A549 (cell line): ENCODE measurements at regions not wholly inside any gene's neighbourhood (a gene's known extent, or its start where the extent isn't known, plus 50 kb on each side); places are given as distances from the start of the nearest gene placed in this dataset.

Experiments used
- ATAC-seq, 2 experiments: fragments of 200-7000 bp in 1 of 2; fragments of >200 bp in 1 of 2; cut with Nextera tagmentation in 1 of 2; cut with Tn5 transposase in 1 of 2; 3 replicates each; pipeline versions ENCODE4 v1.8.0 to v1.9.1; 2018 to 2020; ENCODE audit warnings: mild to moderate bottlenecking in 1 of 2, moderate library complexity in 1 of 2
- CTCF ChIA-PET: fragments of 300-600 bp; sonication (Branson Sonifier 250); formaldehyde crosslinking; extraction: SDS; loops from one replicate; lab custom pipeline; 2021; ENCODE audit warnings: antibody characterized with exemption, inconsistent platforms; lab: Yijun Ruan, JAX
- POLR2A ChIA-PET: fragments of 350-600 bp; formaldehyde crosslinking; extraction: SDS; loops from one replicate; lab custom pipeline; 2021; ENCODE audit warnings: antibody characterized with exemption, inconsistent platforms; lab: Yijun Ruan, JAX
- DNase-seq, 2 experiments: peaks; one replicate each; pipeline versions ENCODE4 v3.0.0 to v3.0.0-alpha.2; 2011 to 2016; ENCODE audit warnings: low read depth in 1 of 2, low spot score in 1 of 2
- FAIRE-seq: peaks from 2 replicates; lab custom pipeline; 2011; peaks lifted over from hg19 to GRCh38; lab: Jason Lieb, UNC
- H3K27ac ChIP-seq, 2 experiments: fragments of >200 bp; sonication (Bioruptor Twin); formaldehyde crosslinking; 3 replicates each; pipeline ENCODE4 v1.5.1; 2016 to 2017
- H3K4me1 ChIP-seq: fragments of >200 bp; sonication (Bioruptor Twin); formaldehyde crosslinking; 3 replicates; pipeline ENCODE4 v1.6.1; 2016
- H3K4me2 ChIP-seq: fragments of >200 bp; sonication (Bioruptor Twin); formaldehyde crosslinking; 3 replicates; pipeline ENCODE4 v1.6.1; 2016
- H3K4me3 ChIP-seq: fragments of >200 bp; sonication (Bioruptor Twin); formaldehyde crosslinking; 3 replicates; pipeline ENCODE4 v1.5.1; 2016
- H3K9me3 ChIP-seq: fragments of >200 bp; sonication (Bioruptor Twin); formaldehyde crosslinking; 3 replicates; pipeline ENCODE4 v1.6.1; 2016
- BCL3 ChIP-seq: fragments of >200 bp; sonication (Bioruptor Twin); formaldehyde crosslinking; IDR thresholded peaks from 3 replicates; pipeline ENCODE4 v1.6.1; 2016
- BHLHE40 ChIP-seq: IDR thresholded peaks from 2 replicates; pipeline ENCODE4 v1.6.1; 2012; ENCODE audit warnings: low read depth, low read length, inconsistent platforms
- CBX8 ChIP-seq: fragments of 200-600 bp; sonication (generic); IDR thresholded peaks from 2 replicates; pipeline ENCODE4 v1.6.1; 2016
- CHD4 ChIP-seq: fragments of 200-600 bp; sonication (generic); IDR thresholded peaks from 2 replicates; pipeline ENCODE4 v1.6.1; 2016; ENCODE audit warnings: antibody characterized with exemption, mild to moderate bottlenecking, borderline replicate concordance
- CTCF ChIP-seq: fragments of >200 bp; sonication (Bioruptor Twin); formaldehyde crosslinking; IDR thresholded peaks from 3 replicates; pipeline ENCODE4 v1.5.1; 2016
- E2F6 ChIP-seq: IDR thresholded peaks from 2 replicates; pipeline ENCODE4 v1.6.1; 2012; ENCODE audit warnings: low read depth, borderline replicate concordance
- EHMT2 ChIP-seq: fragments of 200-600 bp; sonication (generic); IDR thresholded peaks from 2 replicates; pipeline ENCODE4 v1.6.1; 2016; ENCODE audit warnings: antibody characterized with exemption, low read depth, mild to moderate bottlenecking, moderate library complexity
- ESRRA ChIP-seq: fragments of 150-350 bp; IDR thresholded peaks from 2 replicates; pipeline ENCODE4 v1.6.1; 2014; ENCODE audit warnings: mild to moderate bottlenecking, low read length, borderline replicate concordance
- FOSL2 ChIP-seq, 2 experiments: fragments of 450-650 bp in 1 of 2; fragments of >200 bp in 1 of 2; sonication (Bioruptor Twin) in 1 of 2; formaldehyde crosslinking; IDR thresholded peaks; 2 replicates each; pipeline versions ENCODE4 v1.5.0 to v1.6.1; 2016 to 2020; ENCODE audit warnings: mild to moderate bottlenecking in 1 of 2, moderate library complexity in 1 of 2
- GATA3 ChIP-seq: IDR thresholded peaks from 2 replicates; pipeline ENCODE4 v1.6.1; 2012; ENCODE audit warnings: borderline replicate concordance
- HEYL ChIP-seq: fragments of 250-450 bp; sonication (Bioruptor Pico); IDR thresholded peaks from 2 replicates; pipeline ENCODE4 v1.8.0; 2021; ENCODE audit warnings: mild to moderate bottlenecking, moderate library complexity
- HOXA7 ChIP-seq: fragments of 250-450 bp; sonication (Bioruptor Pico); IDR thresholded peaks from 2 replicates; pipeline ENCODE4 v1.5.0; 2020; ENCODE audit warnings: mild to moderate bottlenecking, moderate library complexity
- HOXB13 ChIP-seq: fragments of 250-450 bp; sonication (Bioruptor Pico); IDR thresholded peaks from 2 replicates; pipeline ENCODE4 v1.5.0; 2020; ENCODE audit warnings: low read depth, mild to moderate bottlenecking, moderate library complexity
- JUN ChIP-seq, 2 experiments: fragments of >200 bp; sonication (Bioruptor Twin); formaldehyde crosslinking; IDR thresholded peaks; 2 replicates in 1 of 2; 3 replicates in 1 of 2; pipeline ENCODE4 v1.6.1; 2016 to 2017
- KDM1A ChIP-seq: fragments of 200-600 bp; sonication (generic); IDR thresholded peaks from 2 replicates; pipeline ENCODE4 v1.6.1; 2016; ENCODE audit warnings: low read depth, mild to moderate bottlenecking
- NFE2L2 ChIP-seq: fragments of 150-350 bp; conservative IDR thresholded peaks from 2 replicates; pipeline ENCODE4 v1.6.1; 2014; ENCODE audit warnings: low read length
- PBX3 ChIP-seq: IDR thresholded peaks from 2 replicates; pipeline ENCODE4 v1.6.1; 2012
- PHF8 ChIP-seq: fragments of 200-600 bp; sonication (generic); IDR thresholded peaks from 2 replicates; pipeline ENCODE4 v1.6.1; 2016; ENCODE audit warnings: low read depth, mild to moderate bottlenecking, antibody characterized with exemption, moderate library complexity, borderline replicate concordance
- POLR2A ChIP-seq: IDR thresholded peaks from 2 replicates; pipeline ENCODE4 v1.6.1; 2012; ENCODE audit warnings: mild to moderate bottlenecking, low read length
- RAD21 ChIP-seq, 2 experiments: fragments of >200 bp in 1 of 2; sonication (Bioruptor Twin) in 1 of 2; formaldehyde crosslinking in 1 of 2; IDR thresholded peaks in 1 of 2; conservative IDR thresholded peaks in 1 of 2; 2 replicates in 1 of 2; 3 replicates in 1 of 2; pipeline ENCODE4 v1.6.1; 2012 to 2018; ENCODE audit warnings: inconsistent platforms in 1 of 2
- SMC3 ChIP-seq: fragments of >200 bp; sonication (Bioruptor Twin); formaldehyde crosslinking; IDR thresholded peaks from 3 replicates; pipeline ENCODE4 v1.6.1; 2018; ENCODE audit warnings: inconsistent platforms
- TP53 ChIP-seq: fragments of 250-450 bp; sonication (Bioruptor Pico); IDR thresholded peaks from 2 replicates; pipeline ENCODE4 v1.5.0; 2021; ENCODE audit warnings: mild to moderate bottlenecking, moderate library complexity
- USF2 ChIP-seq: fragments of 450-650 bp; IDR thresholded peaks from 2 replicates; pipeline ENCODE4 v1.6.1; 2014; ENCODE audit warnings: antibody characterized with exemption
- ZC3H11A ChIP-seq: fragments of 450-650 bp; IDR thresholded peaks from 2 replicates; pipeline ENCODE4 v1.6.1; 2014; ENCODE audit warnings: antibody characterized with exemption, mild to moderate bottlenecking
- ZNF302 ChIP-seq: fragments of 250-450 bp; sonication (Bioruptor Pico); IDR thresholded peaks from 2 replicates; pipeline ENCODE4 v1.9.0; 2021; ENCODE audit warnings: inconsistent platforms, mild to moderate bottlenecking, moderate library complexity
- WGBS: methylation state at CpG from one replicate; pipeline ENCODE4 v1.1.6; 2017; ENCODE audit errors: missing lambda C conversion rate; 5-methylcytosine and 5-hydroxymethylcytosine counted together

GRCh38 chr16:51353055-51353454 is 202.0 kb upstream of the SALL1 start:
- Histone ChIP-seq H3K4me2 (no peak overlapping the region), H3K27ac (no peak overlapping the region), H3K9me3 (no peaks in the 10 kb centered on the region), H3K4me3 (no peak overlapping the region), H3K4me1 (no peaks in the 10 kb centered on the region)
- 6% methylated on average over 3 of the region's 3 CpGs for WGBS
- DNase-seq = no peak
- no peak for FAIRE-seq
- ATAC-seq = no peak
- no peak for TF ChIP-seq CTCF
- no peak for TF ChIP-seq HOXB13 (CRISPR knock-in tag)
- no peak for TF ChIP-seq USF2
- no peak for TF ChIP-seq HOXA7 (CRISPR knock-in tag)
- TF ChIP-seq CHD4 = no peak
- no peak for TF ChIP-seq ESRRA
- no peak for TF ChIP-seq NFE2L2
- TF ChIP-seq POLR2A = no peak
- TF ChIP-seq HEYL (CRISPR knock-in tag) = no peak
- TF ChIP-seq PHF8 = no peak
- TF ChIP-seq BCL3 = no peak
- TF ChIP-seq BHLHE40 = no peak
- no peak for TF ChIP-seq CBX8
- TF ChIP-seq PBX3 = no peak
- no peak for TF ChIP-seq ZNF302 (CRISPR knock-in tag)
- TF ChIP-seq E2F6 = no peak
- no peak for TF ChIP-seq TP53 (CRISPR knock-in tag)
- TF ChIP-seq EHMT2 = no peak
- no peak for TF ChIP-seq ZC3H11A
- POLR2A ChIA-PET = no interaction called here
- CTCF ChIA-PET = interaction anchor here (0.6 to 1.0 kb wide), 2 partner anchors 12 to 249 kb away, joined by 3 read pairs; no protein-coding TSS in a partner anchor

GRCh38 chr16:51349626-51350025 is 198.6 kb upstream of the SALL1 start:
- DNase-seq (no peak), ATAC-seq (no peak)
- ChIA-PET CTCF (interaction anchor here (0.9 to 1.0 kb wide), 2 partner anchors 13 to 633 kb away, joined by 3 read pairs; no protein-coding TSS in a partner anchor), POLR2A (no interaction called here)
- WGBS = 33% methylated on average over 3 of the region's 3 CpGs
- Histone ChIP-seq H3K4me2 (no peak overlapping the region), H3K4me1 (no peaks in the 10 kb centered on the region), H3K27ac (no peak overlapping the region), H3K4me3 (no peak overlapping the region)
- TF ChIP-seq JUN (IDR thresholded peaks at IDR 0.05) (no peak), BCL3 (no peak), KDM1A (no peak), E2F6 (no peak), FOSL2 (IDR thresholded peaks at IDR 0.05) (no peak), FOSL2 (CRISPR knock-in tag; IDR thresholded peaks at IDR 0.05) (no peak), TP53 (CRISPR knock-in tag) (no peak), SMC3 (no peak), ZC3H11A (no peak), RAD21 (conservative IDR thresholded peaks at IDR 0.05 in 1 of 2, IDR thresholded peaks at IDR 0.05 in 1 of 2) (no peak), GATA3 (no peak), NFE2L2 (no peak)
- TF ChIP-seq, all 56 proteins: peak for 0
- no peaks in the 10 kb centered on the region for H3K9me3 ChIP-seq
- FAIRE-seq = no peak
